AG04449 (cell line): ENCODE measurements at regions not wholly inside any gene's neighbourhood (a gene's known extent, or its start where the extent isn't known, plus 50 kb on each side); places are given as distances from the start of the nearest gene placed in this dataset.

Experiments used
- CTCF ChIA-PET: fragments of 350-600 bp; formaldehyde crosslinking; extraction: SDS; loops from one replicate; lab custom pipeline; 2021; ENCODE audit warnings: antibody characterized with exemption; lab: Yijun Ruan, JAX
- POLR2A ChIA-PET: fragments of 400-600, 350-600 bp; formaldehyde crosslinking; extraction: SDS; loops from one replicate; lab custom pipeline; 2020; ENCODE audit warnings: antibody characterized with exemption, inconsistent platforms; lab: Yijun Ruan, JAX
- DNase-seq: peaks from one replicate; pipeline ENCODE4 v3.0.0-alpha.2; 2010; ENCODE audit warnings: low read depth, low spot score
- H3K4me3 ChIP-seq: 2 replicates; pipeline ENCODE4 v1.5.1; 2011; ENCODE audit warnings: low read depth, mild to moderate bottlenecking, control low read depth, low read length
- TF ChIP-seq, protein P1 (sequence below): IDR thresholded peaks from one replicate; pipeline ENCODE4 v1.5.1; 2011; ENCODE audit warnings: mild to moderate bottlenecking, moderate library complexity, low read length, control low read depth, inconsistent platforms; ENCODE audit not compliant: insufficient read depth; ENCODE audit errors: missing control alignments

- ChIA-PET POLR2A (no interaction called here), CTCF (interaction anchor here (0.7 kb wide), 1 partner anchor 17 kb away, joined by 3 read pairs; no protein-coding TSS in a partner anchor)
- TF ChIP-seq, protein P1, sequence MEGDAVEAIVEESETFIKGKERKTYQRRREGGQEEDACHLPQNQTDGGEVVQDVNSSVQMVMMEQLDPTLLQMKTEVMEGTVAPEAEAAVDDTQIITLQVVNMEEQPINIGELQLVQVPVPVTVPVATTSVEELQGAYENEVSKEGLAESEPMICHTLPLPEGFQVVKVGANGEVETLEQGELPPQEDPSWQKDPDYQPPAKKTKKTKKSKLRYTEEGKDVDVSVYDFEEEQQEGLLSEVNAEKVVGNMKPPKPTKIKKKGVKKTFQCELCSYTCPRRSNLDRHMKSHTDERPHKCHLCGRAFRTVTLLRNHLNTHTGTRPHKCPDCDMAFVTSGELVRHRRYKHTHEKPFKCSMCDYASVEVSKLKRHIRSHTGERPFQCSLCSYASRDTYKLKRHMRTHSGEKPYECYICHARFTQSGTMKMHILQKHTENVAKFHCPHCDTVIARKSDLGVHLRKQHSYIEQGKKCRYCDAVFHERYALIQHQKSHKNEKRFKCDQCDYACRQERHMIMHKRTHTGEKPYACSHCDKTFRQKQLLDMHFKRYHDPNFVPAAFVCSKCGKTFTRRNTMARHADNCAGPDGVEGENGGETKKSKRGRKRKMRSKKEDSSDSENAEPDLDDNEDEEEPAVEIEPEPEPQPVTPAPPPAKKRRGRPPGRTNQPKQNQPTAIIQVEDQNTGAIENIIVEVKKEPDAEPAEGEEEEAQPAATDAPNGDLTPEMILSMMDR, result no peak
- H3K4me3 ChIP-seq, result no peak overlapping the region
- no peak for DNase-seq
Measured at GRCh38 chr18:76264876-76265250, 230.2 kb downstream of the ZNF516 start.

DNA sequence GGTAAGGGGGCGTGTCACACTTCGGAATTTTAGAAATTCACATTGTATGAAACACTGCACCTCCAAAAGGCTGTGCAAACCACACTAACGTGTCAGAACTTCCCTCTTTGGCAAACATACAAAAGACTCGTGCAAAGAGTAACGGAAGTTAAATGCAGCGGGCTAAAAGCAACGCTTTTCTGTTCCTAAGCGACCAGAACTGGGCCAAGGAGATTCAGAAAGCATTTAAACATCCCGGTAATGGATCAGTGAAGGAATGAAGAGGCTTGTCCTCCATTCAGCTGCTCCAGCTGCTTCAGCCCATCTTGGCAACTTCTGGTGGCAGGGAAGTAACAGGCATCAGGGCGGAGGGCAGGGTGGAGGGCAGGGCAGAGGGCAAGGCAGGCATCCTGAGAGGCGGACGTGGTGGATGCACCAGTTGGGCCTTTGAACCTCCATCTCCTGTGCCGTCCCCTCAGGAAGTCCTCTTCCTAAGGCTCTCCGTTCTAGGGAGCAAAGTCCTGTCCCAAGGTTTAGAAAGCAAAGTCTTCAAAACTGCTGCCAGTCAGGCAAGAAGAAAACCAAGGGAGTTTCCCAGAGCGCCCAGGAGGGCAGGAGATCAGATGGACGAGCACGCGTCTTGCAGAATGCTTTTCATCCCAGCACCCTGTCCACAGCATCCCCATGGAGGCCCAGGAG is 230.7 kb downstream of the ZNF516 start:
- DNase-seq, result no peak
- TF ChIP-seq, protein P1, result no peak
- ChIA-PET CTCF (no interaction called here), POLR2A (no interaction called here)
- no peak overlapping the region for H3K4me3 ChIP-seq

GRCh38 chr18:76263046-76264005 is 231.7 kb downstream of the ZNF516 start:
- TF ChIP-seq, protein P1, result no peak
- no peak for DNase-seq
- CTCF ChIA-PET, result no interaction called here
- POLR2A ChIA-PET, result no interaction called here
- H3K4me3 ChIP-seq, result no peak overlapping the region

DNA sequence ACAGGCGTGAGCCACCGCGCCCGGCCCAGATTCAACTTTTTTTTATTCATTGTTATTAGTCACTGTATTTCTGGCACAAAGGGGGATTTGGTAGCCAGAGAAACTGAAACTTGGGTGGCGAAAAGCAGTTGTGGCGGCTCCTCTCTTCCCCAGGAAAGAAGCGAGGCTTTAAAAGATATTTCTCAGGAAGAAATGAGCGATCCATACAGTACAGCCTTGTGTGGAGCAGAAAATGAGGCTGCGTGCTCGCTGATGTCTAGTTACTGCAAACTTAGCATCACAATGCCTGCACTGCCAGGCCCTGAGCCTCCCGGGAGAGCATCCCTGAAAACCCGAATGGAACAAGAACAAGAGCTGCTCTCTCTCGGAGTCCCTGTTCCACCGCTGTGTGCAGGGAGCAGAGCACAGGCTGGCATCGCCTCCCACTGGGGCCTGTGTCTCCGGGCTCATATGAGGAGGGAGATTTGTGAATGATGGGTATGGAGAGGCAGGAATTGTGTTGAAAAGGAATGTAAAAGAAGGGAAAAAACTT is 234.0 kb downstream of the ZNF516 start:
- DNase-seq, result no peak
- TF ChIP-seq, protein P1, result no peak
- ChIA-PET CTCF (no interaction called here), POLR2A (no interaction called here)
- no peak overlapping the region for H3K4me3 ChIP-seq

DNA sequence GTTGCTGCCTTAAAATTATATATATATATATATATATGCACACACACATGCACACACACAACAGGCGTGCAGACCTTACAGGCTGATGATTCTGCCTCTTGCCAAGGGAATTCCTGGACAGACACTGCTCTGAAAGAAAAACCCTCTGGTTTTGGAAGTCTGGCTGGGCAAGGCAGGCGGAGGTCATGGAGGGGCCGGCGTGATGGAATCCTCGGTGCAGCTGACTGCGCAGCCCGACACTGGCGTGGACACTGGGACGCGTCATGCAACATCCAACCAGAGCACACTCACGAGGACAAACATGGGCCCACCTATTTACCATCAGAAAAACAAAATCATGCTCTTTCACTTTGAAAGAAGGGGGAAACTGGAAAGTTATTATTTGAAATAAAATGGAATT is 235.3 kb downstream of the ZNF516 start:
- no peak overlapping the region for H3K4me3 ChIP-seq
- CTCF ChIA-PET, result interaction anchor here (0.7 to 1.6 kb wide), 2 partner anchors 963 to 1606 kb away, joined by 3 to 6 read pairs; no protein-coding TSS in a partner anchor
- DNase-seq, result no peak
- POLR2A ChIA-PET, result no interaction called here
- TF ChIP-seq, protein P1, result no peak
